ENCODE measurements at regions not wholly inside any gene's neighbourhood (a gene's known extent, or its start where the extent isn't known, plus 50 kb on each side); places are given as distances from the start of the nearest gene placed in this dataset.

GRCh38 chr11:21707116-21707739, 485.7 kb upstream of the ANO5 start:
- POLR2A ChIA-PET = no interaction called here
- Histone ChIP-seq H3K4me1 (ENCODE audit: control insufficient read depth, insufficient read depth, low read length) (no peaks in the 10 kb centered on the region), H3K36me3 (ENCODE audit: control insufficient read depth in 2 of 2, insufficient read depth in 1 of 2, low read length in 2 of 2) (no peaks in the 10 kb centered on the region), H3K27ac (ENCODE audit: extremely low read depth, low read depth, low read length) (no peak overlapping the region), H3K4me3 (ENCODE audit: low read depth, low read length) (no peak overlapping the region), H3K9me3 (ENCODE audit: control insufficient read depth, insufficient read depth, low read depth, low read length) (no peaks in the 10 kb centered on the region)
- CTCF ChIA-PET = no interaction called here
- no peak for TF ChIP-seq ZNF10 (tag by site-specific recombination; IDR thresholded peaks at IDR 0.05)
- TF ChIP-seq ZNF585B (tag by site-specific recombination; IDR thresholded peaks at IDR 0.05) = no peak
- TF ChIP-seq ELK4 (IDR thresholded peaks at IDR 0.05; ENCODE audit: borderline replicate concordance, low read depth, low read length) = no peak
- no peak for TF ChIP-seq GLI2 (tag by site-specific recombination; IDR thresholded peaks at IDR 0.05; ENCODE audit: borderline replicate concordance, low read depth)
- no peak for TF ChIP-seq ZNF341 (tag by site-specific recombination; IDR thresholded peaks at IDR 0.05; ENCODE audit: low read depth)
- no peak for TF ChIP-seq ZNF707 (tag by site-specific recombination; IDR thresholded peaks at IDR 0.05)
- TF ChIP-seq ZNF629 (tag by site-specific recombination; IDR thresholded peaks at IDR 0.05) = no peak
- TF ChIP-seq ZNF624 (tag by site-specific recombination; IDR thresholded peaks at IDR 0.05) = no peak
- no peak for TF ChIP-seq AEBP2 (tag by site-specific recombination; IDR thresholded peaks at IDR 0.05; ENCODE audit: borderline replicate concordance)
- TF ChIP-seq YY2 (tag by site-specific recombination; IDR thresholded peaks at IDR 0.05) = no peak
- TF ChIP-seq ZBTB21 (tag by site-specific recombination; IDR thresholded peaks at IDR 0.05) = no peak
- TF ChIP-seq, protein P1, sequence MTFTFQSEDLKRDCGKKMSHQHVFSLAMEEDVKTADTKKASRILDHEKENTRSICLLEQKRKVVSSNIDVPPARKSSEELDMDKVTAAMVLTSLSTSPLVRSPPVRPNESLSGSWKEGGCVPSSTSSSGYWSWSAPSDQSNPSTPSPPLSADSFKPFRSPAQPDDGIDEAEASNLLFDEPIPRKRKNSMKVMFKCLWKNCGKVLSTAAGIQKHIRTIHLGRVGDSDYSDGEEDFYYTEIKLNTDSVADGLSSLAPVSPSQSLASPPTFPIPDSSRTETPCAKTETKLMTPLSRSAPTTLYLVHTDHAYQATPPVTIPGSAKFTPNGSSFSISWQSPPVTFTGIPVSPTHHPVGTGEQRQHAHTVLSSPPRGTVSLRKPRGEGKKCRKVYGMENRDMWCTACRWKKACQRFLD (tag by site-specific recombination; IDR thresholded peaks at IDR 0.05) = no peak
- no peak for TF ChIP-seq SETDB1 (IDR thresholded peaks at IDR 0.05; ENCODE audit: insufficient read length, low read length)
- no peak for TF ChIP-seq ZNF654 (tag by site-specific recombination; IDR thresholded peaks at IDR 0.05; ENCODE audit: low read depth)
- TF ChIP-seq ZBTB11 (tag by site-specific recombination; conservative IDR thresholded peaks at IDR 0.05; ENCODE audit: low read depth) = no peak

DNA sequence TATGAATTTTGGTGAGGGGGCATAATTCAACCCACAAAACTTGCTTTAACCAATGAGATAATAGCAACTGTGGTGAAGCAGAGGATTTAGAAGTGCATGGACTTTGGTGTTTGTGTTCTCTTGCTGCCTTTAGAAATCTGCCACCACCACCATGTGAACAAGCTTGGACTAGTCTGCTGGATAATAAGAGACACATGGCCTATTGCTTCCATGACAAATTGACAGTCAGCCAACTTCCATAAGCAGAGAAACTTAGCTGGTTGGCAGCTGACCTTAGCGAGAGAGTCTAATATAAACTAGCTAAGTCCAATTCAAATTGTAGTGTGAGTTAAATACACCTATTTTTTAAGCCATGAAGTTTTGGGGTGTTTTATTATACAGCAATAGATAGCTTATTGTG, 482.1 kb upstream of the ANO5 start:
- ChIA-PET CTCF (no interaction called here), POLR2A (no interaction called here)
- H3K27ac ChIP-seq (ENCODE audit: extremely low read depth, low read depth, low read length) = no peak overlapping the region
- H3K4me3 ChIP-seq (ENCODE audit: low read depth, low read length) = no peak overlapping the region
- H3K4me1 ChIP-seq (ENCODE audit: control insufficient read depth, insufficient read depth, low read length) = no peaks in the 10 kb centered on the region
- no peaks in the 10 kb centered on the region for H3K9me3 ChIP-seq (ENCODE audit: control insufficient read depth, insufficient read depth, low read depth, low read length)
- no peaks in the 10 kb centered on the region for H3K36me3 ChIP-seq (ENCODE audit: control insufficient read depth in 2 of 2, insufficient read depth in 1 of 2, low read length in 2 of 2)
- TF ChIP-seq ZNF121 (tag by site-specific recombination; IDR thresholded peaks at IDR 0.05) (no peak), ZNF654 (tag by site-specific recombination; IDR thresholded peaks at IDR 0.05; ENCODE audit: low read depth) (no peak), ZNF157 (tag by site-specific recombination; IDR thresholded peaks at IDR 0.05) (no peak), PBX3 (CRISPR knock-in tag; IDR thresholded peaks at IDR 0.05) (no peak), ZNF585B (tag by site-specific recombination; IDR thresholded peaks at IDR 0.05) (no peak), PATZ1 (tag by site-specific recombination; IDR thresholded peaks at IDR 0.05) (no peak), ZBTB48 (tag by site-specific recombination; IDR thresholded peaks at IDR 0.05) (no peak), ZNF645 (tag by site-specific recombination; IDR thresholded peaks at IDR 0.05) (no peak), ZNF792 (tag by site-specific recombination; IDR thresholded peaks at IDR 0.05) (no peak), ZNF76 (tag by site-specific recombination; IDR thresholded peaks at IDR 0.05; ENCODE audit: borderline replicate concordance, low read depth) (no peak)

All from HEK293 (cell line).